GM21515 (cell line): ENCODE measurements at regions not wholly inside any gene's neighbourhood (a gene's known extent, or its start where the extent isn't known, plus 50 kb on each side); places are given as distances from the start of the nearest gene placed in this dataset.
"Not testable (repeated sequence)": the region's sequence is repeated elsewhere in the genome, so short reads cannot be mapped to it uniquely, and the experiment has no call there.

ENCODE experiments used
- ATAC-seq: cut with Tn5 transposase; IDR thresholded peaks from one replicate; pipeline ENCODE4 v1.9.1; 2021; ENCODE audit not compliant: unreplicated experiment

- ATAC-seq: no peak
Measured at GRCh38 chr4:14919785-14920184, 82.5 kb upstream of the CPEB2 start.

- ATAC-seq: no peak
Measured at GRCh38 chr4:14920237-14920636, 82.0 kb upstream of the CPEB2 start.

GRCh38 chr4:14920759-14921320 is 81.4 kb upstream of the CPEB2 start:
- no peak for ATAC-seq

DNA sequence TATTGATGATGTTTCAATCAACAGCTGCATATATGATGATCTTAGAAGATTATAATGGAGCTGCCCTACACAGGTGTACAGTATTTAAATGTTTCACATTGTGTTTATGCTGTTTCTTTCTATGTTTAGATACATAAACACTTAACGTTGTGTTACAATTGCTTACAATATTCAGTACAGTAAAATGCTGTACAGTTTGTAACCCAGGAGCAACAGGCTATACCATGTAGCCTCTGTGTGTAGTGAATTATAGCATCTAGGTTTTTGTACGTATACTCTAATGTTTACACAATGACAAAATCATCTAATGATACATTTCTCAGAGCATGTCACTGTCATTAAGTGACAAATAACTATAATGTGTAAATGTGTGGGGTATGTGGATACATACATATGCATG is 80.5 kb upstream of the CPEB2 start:
- ATAC-seq: not testable (repeated sequence)

- ATAC-seq: no peak
Measured at GRCh38 chr4:14924076-14924811, 78.0 kb upstream of the CPEB2 start.

- no peak for ATAC-seq
Measured at GRCh38 chr4:14924812-14925344, 77.4 kb upstream of the CPEB2 start.

DNA sequence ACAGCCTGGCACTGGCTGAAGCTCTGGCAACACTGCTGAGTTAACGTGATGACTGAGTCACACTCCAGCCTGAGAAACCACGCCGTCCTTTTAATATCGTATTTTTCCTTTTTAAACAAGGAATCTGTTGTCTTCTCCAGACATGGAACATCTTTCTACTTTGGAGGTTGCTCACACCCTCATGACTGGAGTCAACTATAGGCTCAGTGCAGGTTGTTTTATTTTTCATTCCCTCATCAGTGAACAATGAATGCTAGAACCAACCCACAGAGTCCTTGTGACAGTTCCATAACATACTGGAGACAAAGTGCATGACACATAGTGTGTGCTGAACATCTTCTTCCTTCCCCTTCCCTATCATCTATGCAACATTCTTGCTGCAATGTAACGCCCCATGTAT is 76.8 kb upstream of the CPEB2 start:
- ATAC-seq: no peak

DNA sequence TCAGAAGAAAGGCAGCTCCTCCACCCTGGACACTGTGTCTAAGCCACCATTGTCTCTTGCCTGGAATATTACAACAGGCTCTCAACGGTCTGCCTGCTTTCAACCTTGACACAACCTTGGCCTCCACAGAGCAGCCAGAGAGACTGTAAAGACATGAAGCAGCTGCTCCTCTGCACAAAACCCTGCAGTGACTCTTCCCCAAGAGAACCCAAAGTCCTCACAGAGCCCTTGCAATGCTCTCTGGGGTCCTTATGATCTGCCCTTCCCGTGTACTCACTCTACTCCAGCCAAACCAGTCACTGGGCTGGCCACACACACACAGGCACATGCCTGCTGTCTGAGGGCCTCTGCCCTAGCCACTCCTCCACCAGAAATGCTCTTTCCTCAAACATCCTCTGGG is 75.9 kb upstream of the CPEB2 start:
- no peak for ATAC-seq

GRCh38 chr4:14928035-14928434 is 74.2 kb upstream of the CPEB2 start:
- no peak for ATAC-seq

GRCh38 chr4:14929669-14930068 is 72.6 kb upstream of the CPEB2 start:
- ATAC-seq: no peak

DNA sequence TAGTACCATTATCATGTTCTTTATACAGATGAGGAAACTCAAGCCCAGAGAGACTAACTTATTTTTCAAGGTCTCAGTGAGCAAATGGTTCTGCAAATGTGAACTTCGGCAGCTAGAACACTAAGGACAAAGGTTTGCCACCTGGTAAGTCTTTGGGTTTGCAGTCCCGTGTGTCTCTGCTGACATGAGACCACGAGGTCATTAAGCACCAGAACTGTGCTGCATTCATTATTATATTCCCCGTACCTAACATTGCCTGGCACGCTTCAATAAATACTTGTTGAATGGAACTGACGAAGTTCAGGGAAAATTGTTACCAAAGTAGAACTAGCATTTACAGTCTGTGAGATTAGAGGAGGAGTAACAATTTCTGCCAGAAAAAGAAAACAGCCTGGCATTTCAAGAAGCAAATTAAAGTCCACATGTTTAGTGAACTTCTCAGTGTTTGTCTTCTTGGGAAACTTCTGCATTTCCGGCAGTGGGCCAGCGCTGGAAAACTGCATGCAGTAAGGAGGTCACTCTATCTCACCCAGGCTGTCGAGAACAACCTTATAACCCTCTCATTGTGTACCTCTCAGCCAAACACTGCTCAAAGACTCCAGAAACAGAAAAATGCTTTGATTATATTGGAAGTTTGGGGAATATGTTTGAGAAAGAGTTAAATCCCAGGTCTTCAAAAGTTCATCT is 67.4 kb upstream of the CPEB2 start:
- no peak for ATAC-seq

GRCh38 chr4:14943749-14944148 is 58.5 kb upstream of the CPEB2 start:
- no peak for ATAC-seq

GRCh38 chr4:14952352-14952751 is 49.9 kb upstream of the CPEB2 start:
- ATAC-seq: peak; percentile 77
